IMR-90 (cell line): ENCODE measurements at regions not wholly inside any gene's neighbourhood (a gene's known extent, or its start where the extent isn't known, plus 50 kb on each side); places are given as distances from the start of the nearest gene placed in this dataset.

ENCODE experiments used
- ATAC-seq: fragments of 200-7000 bp; cut with Tn5 transposase; 2 replicates; pipeline ENCODE4 v1.9.1; 2020; ENCODE audit warnings: low read depth, mild to moderate bottlenecking, moderate library complexity
- BruUV-seq: library from RNA; stranded (reverse); fragments of 400-500 nt; replicated peaks from 2 replicates; lab custom pipeline; 2021; lab: Mats Ljungman, UMichigan
- CTCF ChIA-PET: fragments of 300-600 bp; formaldehyde crosslinking; extraction: SDS; loops from one replicate; lab custom pipeline; 2021; ENCODE audit warnings: antibody characterized with exemption; lab: Yijun Ruan, JAX
- POLR2A ChIA-PET: fragments of 300-600 bp; sonication (Branson Sonifier 250); formaldehyde crosslinking; loops from one replicate; lab custom pipeline; 2022; ENCODE audit warnings: antibody characterized with exemption; ENCODE audit not compliant: unreplicated experiment; lab: Charles Lee
- DNase-seq: peaks from one replicate; pipeline ENCODE4 v3.0.0; 2013
- H2AFZ ChIP-seq: replicated peaks from 2 replicates; pipeline ENCODE3; 2013; ENCODE audit warnings: low read length, mild to moderate bottlenecking; ENCODE audit not compliant: poor library complexity
- H2AK5ac ChIP-seq: 2 replicates; pipeline ENCODE4 v1.6.1; 2013; ENCODE audit warnings: low read depth, low read length, inconsistent platforms
- H2AK9ac ChIP-seq: replicated peaks from 2 replicates; pipeline ENCODE3; 2013; ENCODE audit warnings: mild to moderate bottlenecking, low read depth, low read length, moderate library complexity; ENCODE audit not compliant: poor library complexity
- H2BK120ac ChIP-seq: 2 replicates; pipeline ENCODE4 v1.6.1; 2013; ENCODE audit warnings: low read depth, low read length, inconsistent platforms
- H2BK15ac ChIP-seq: 3 replicates; pipeline ENCODE4 v1.6.1; 2013; ENCODE audit warnings: low read depth, low read length, inconsistent platforms
- H2BK20ac ChIP-seq: 2 replicates; pipeline ENCODE4 v1.6.1; 2013; ENCODE audit warnings: low read depth, mild to moderate bottlenecking, inconsistent platforms, low read length, moderate library complexity
- H2BK5ac ChIP-seq: 2 replicates; pipeline ENCODE4 v1.6.1; 2013; ENCODE audit warnings: mild to moderate bottlenecking, low read depth, low read length, inconsistent platforms; ENCODE audit not compliant: poor library complexity, severe bottlenecking
- H3K14ac ChIP-seq: replicated peaks from 2 replicates; pipeline ENCODE4 v1.6.1; 2013; ENCODE audit warnings: low read depth, low read length, inconsistent platforms
- H3K18ac ChIP-seq: 2 replicates; pipeline ENCODE4 v1.6.1; 2013; ENCODE audit warnings: low read depth, low read length, control low read depth
- H3K23ac ChIP-seq: 2 replicates; pipeline ENCODE4 v1.6.1; 2013; ENCODE audit warnings: low read depth, low read length, inconsistent platforms
- H3K27ac ChIP-seq: 2 replicates; pipeline ENCODE4 v1.5.1; 2013; ENCODE audit warnings: mild to moderate bottlenecking, control low read depth, low read length; ENCODE audit not compliant: insufficient read depth
- H3K27me3 ChIP-seq: 2 replicates; pipeline ENCODE4 v1.6.1; 2013; ENCODE audit warnings: low read length; ENCODE audit not compliant: control insufficient read depth, insufficient read depth
- H3K36me3 ChIP-seq: 2 replicates; pipeline ENCODE4 v1.6.1; 2013; ENCODE audit warnings: low read length, mixed read lengths; ENCODE audit not compliant: control insufficient read depth, insufficient read depth
- H3K4ac ChIP-seq: 2 replicates; pipeline ENCODE4 v1.6.1; 2013; ENCODE audit warnings: low read depth, low read length, inconsistent platforms
- H3K4me1 ChIP-seq: 2 replicates; pipeline ENCODE4 v1.6.1; 2013; ENCODE audit warnings: low read length, mixed read lengths; ENCODE audit not compliant: control insufficient read depth, insufficient read depth
- H3K4me2 ChIP-seq: 2 replicates; pipeline ENCODE4 v1.6.1; 2013; ENCODE audit warnings: low read depth, mild to moderate bottlenecking, control low read depth, low read length, moderate library complexity
- H3K4me3 ChIP-seq: 2 replicates; pipeline ENCODE4 v1.5.1; 2013; ENCODE audit warnings: low read depth, mild to moderate bottlenecking, control low read depth, low read length, moderate library complexity; ENCODE audit not compliant: insufficient read depth
- H3K56ac ChIP-seq: 2 replicates; pipeline ENCODE4 v1.6.1; 2013; ENCODE audit warnings: low read length, inconsistent platforms; ENCODE audit not compliant: insufficient read depth; ENCODE audit errors: extremely low read depth
- H3K79me1 ChIP-seq, 2 experiments: 2 replicates each; pipeline ENCODE4 v1.6.1; 2013; ENCODE audit warnings: low read length in 2 of 2, inconsistent platforms in 1 of 2, low read depth in 1 of 2
- H3K9ac ChIP-seq: 2 replicates; pipeline ENCODE4 v1.6.1; 2013; ENCODE audit warnings: low read depth, low read length, control low read depth
- H3K9me1 ChIP-seq: 2 replicates; pipeline ENCODE4 v1.6.1; 2013; ENCODE audit warnings: low read length, inconsistent platforms; ENCODE audit not compliant: insufficient read depth
- H3K9me3 ChIP-seq: 2 replicates; pipeline ENCODE4 v1.6.1; 2013; ENCODE audit warnings: low read length; ENCODE audit not compliant: control insufficient read depth, insufficient read depth
- H4K20me1 ChIP-seq: 2 replicates; pipeline ENCODE4 v1.6.1; 2013; ENCODE audit warnings: low read length, inconsistent platforms; ENCODE audit not compliant: insufficient read depth
- H4K5ac ChIP-seq: 2 replicates; pipeline ENCODE4 v1.6.1; 2013; ENCODE audit warnings: mild to moderate bottlenecking, low read depth, low read length, control low read depth
- H4K8ac ChIP-seq, 2 experiments: 2 replicates each; pipeline ENCODE4 v1.6.1; 2013; ENCODE audit warnings: low read depth in 2 of 2, low read length in 2 of 2, control low read depth in 1 of 2, inconsistent platforms in 1 of 2
- H4K91ac ChIP-seq: 2 replicates; pipeline ENCODE4 v1.6.1; 2013; ENCODE audit warnings: low read depth, low read length, inconsistent platforms; ENCODE audit not compliant: insufficient read depth
- BHLHE40 ChIP-seq: fragments of 150-350 bp; IDR thresholded peaks from 2 replicates; pipeline ENCODE4 v1.6.1; 2016; ENCODE audit warnings: mild to moderate bottlenecking, low read depth, low read length
- CEBPB ChIP-seq: IDR thresholded peaks from 2 replicates; pipeline ENCODE4 v1.6.1; 2012; ENCODE audit warnings: low read depth, low read length, improper control_type of control experiment
- CHD1 ChIP-seq: IDR thresholded peaks from 2 replicates; pipeline ENCODE4 v1.6.1; 2012; ENCODE audit warnings: low read depth, low read length, improper control_type of control experiment
- CTCF ChIP-seq: conservative IDR thresholded peaks from 2 replicates; pipeline ENCODE4 v1.5.1; 2012; ENCODE audit warnings: mild to moderate bottlenecking, low read depth, low read length, improper control_type of control experiment
- ELK1 ChIP-seq: fragments of 150-350 bp; IDR thresholded peaks from 2 replicates; pipeline ENCODE4 v1.6.1; 2016; ENCODE audit warnings: low read depth, mild to moderate bottlenecking, low read length, moderate library complexity, borderline replicate concordance
- FOS ChIP-seq: fragments of 150-350 bp; IDR thresholded peaks from 2 replicates; pipeline ENCODE4 v1.6.1; 2016; ENCODE audit warnings: low read depth, low read length
- MAFK ChIP-seq: IDR thresholded peaks from 2 replicates; pipeline ENCODE4 v1.6.1; 2012; ENCODE audit warnings: low read depth, low read length, improper control_type of control experiment
- MAZ ChIP-seq: IDR thresholded peaks from 2 replicates; pipeline ENCODE4 v1.6.1; 2012; ENCODE audit warnings: low read depth, mild to moderate bottlenecking, low read length, improper control_type of control experiment, moderate library complexity, borderline replicate concordance
- MXI1 ChIP-seq: IDR thresholded peaks from 2 replicates; pipeline ENCODE4 v1.6.1; 2012; ENCODE audit warnings: low read depth, mild to moderate bottlenecking, low read length, moderate library complexity, borderline replicate concordance
- NFE2L2 ChIP-seq: fragments of 150-350 bp; IDR thresholded peaks from 2 replicates; pipeline ENCODE4 v1.6.1; 2016; ENCODE audit warnings: low read depth, mild to moderate bottlenecking, low read length
- POLR2A ChIP-seq: IDR thresholded peaks from 2 replicates; pipeline ENCODE4 v1.6.1; 2012; ENCODE audit warnings: mild to moderate bottlenecking, low read depth, low read length
- RAD21 ChIP-seq: IDR thresholded peaks from 2 replicates; pipeline ENCODE4 v1.6.1; 2012; ENCODE audit warnings: low read length, improper control_type of control experiment
- RCOR1 ChIP-seq: IDR thresholded peaks from 2 replicates; pipeline ENCODE4 v1.6.1; 2012; ENCODE audit warnings: mild to moderate bottlenecking, low read length, improper control_type of control experiment; ENCODE audit not compliant: insufficient replicate concordance
- RFX5 ChIP-seq: IDR thresholded peaks from 2 replicates; pipeline ENCODE4 v1.8.0; 2012; ENCODE audit warnings: low read depth, mild to moderate bottlenecking, low read length, moderate library complexity
- SMC3 ChIP-seq: fragments of 150-350 bp; IDR thresholded peaks from 2 replicates; pipeline ENCODE4 v1.6.1; 2016; ENCODE audit warnings: low read depth, mild to moderate bottlenecking, antibody characterized with exemption, low read length, moderate library complexity
- USF2 ChIP-seq: fragments of 150-350 bp; IDR thresholded peaks from 2 replicates; pipeline ENCODE4 v1.6.1; 2017; ENCODE audit warnings: mild to moderate bottlenecking, antibody characterized with exemption, low read length, low read depth
- WGBS, 2 experiments: methylation state at CpG; one replicate each; pipeline versions ENCODE4 v1.1.5 to v1.1.7; 2013; ENCODE audit warnings: missing lambda C conversion rate in 2 of 2; ENCODE audit not compliant: insufficient read length in 1 of 2; ENCODE audit errors: extremely low coverage in 2 of 2; 5-methylcytosine and 5-hydroxymethylcytosine counted together
- dilution Hi-C: fragments of 300-500 bp; cut with HindIII; formaldehyde crosslinking; loops from one replicate; pipeline ENCODE4 v1.14.3; 2018; ENCODE audit warnings: low sequenced_read_pairs; ENCODE audit not compliant: unreplicated experiment
- in situ Hi-C: fragments of 300-500 bp; cut with MboI; formaldehyde crosslinking; loops from 3 replicates; pipeline ENCODE4 v1.14.3; 2019; ENCODE audit warnings: low sequenced_read_pairs, inconsistent platforms, mixed read lengths
- intact Hi-C: fragments of 100-400 bp; cut with micrococcal nuclease; formaldehyde crosslinking; loops from 2 replicates; pipeline ENCODE4 v1.10.0; 2022

- no peak overlapping the region for H2AK9ac ChIP-seq
- DNase-seq (no peak), ATAC-seq (no peak)
- H4K8ac ChIP-seq = no peak overlapping the region
- H3K27me3 ChIP-seq = no peaks in the 10 kb centered on the region
- H2BK5ac ChIP-seq = no peak overlapping the region
- no peak overlapping the region for H2AFZ ChIP-seq
- H3K4me1 ChIP-seq = no peaks in the 10 kb centered on the region
- H3K9ac ChIP-seq = no peak overlapping the region
- no peak for TF ChIP-seq USF2
- no peak for TF ChIP-seq RAD21
- TF ChIP-seq BHLHE40 = no peak
- no peak for TF ChIP-seq CTCF
- TF ChIP-seq MAZ = no peak
- no peak for TF ChIP-seq FOS
- TF ChIP-seq POLR2A = no peak
- TF ChIP-seq SMC3 = no peak
- TF ChIP-seq CHD1 = no peak
- TF ChIP-seq NFE2L2 = no peak
- TF ChIP-seq ELK1 = no peak
- no peak for TF ChIP-seq MAFK
- TF ChIP-seq RCOR1 = no peak
- no peak for TF ChIP-seq MXI1
- no peak for TF ChIP-seq CEBPB
- TF ChIP-seq RFX5 = no peak
- no peak overlapping the region for H3K56ac ChIP-seq
- H3K36me3 ChIP-seq = no peaks in the 10 kb centered on the region
- ChIA-PET CTCF (no interaction called here), POLR2A (no interaction called here)
- H3K14ac ChIP-seq = no peak overlapping the region
- no peak overlapping the region for H3K4ac ChIP-seq
- H4K20me1 ChIP-seq = no peaks in the 10 kb centered on the region
- no peak overlapping the region for H2BK120ac ChIP-seq
- dilution Hi-C loops = no loop called here
- no peak overlapping the region for H3K4me3 ChIP-seq
- H3K27ac ChIP-seq = no peak overlapping the region
- H3K79me1 ChIP-seq = no peaks in the 10 kb centered on the region
- no peak overlapping the region for H4K91ac ChIP-seq
- no peak overlapping the region for H3K18ac ChIP-seq
- no TSS peak for BruUV-seq
- H3K23ac ChIP-seq = no peak overlapping the region
- H2BK15ac ChIP-seq = no peak overlapping the region
- in situ Hi-C loops = no loop called here
- no peak overlapping the region for H4K5ac ChIP-seq
- H3K4me2 ChIP-seq = no peak overlapping the region
- no peak overlapping the region for H2BK20ac ChIP-seq
- WGBS, 2 experiments = no CpG with 5 or more reads among the region's 1 CpG
- no peaks in the 10 kb centered on the region for H3K9me1 ChIP-seq
- no peak overlapping the region for H2AK5ac ChIP-seq
- H3K9me3 ChIP-seq = no peaks in the 10 kb centered on the region
- intact Hi-C loops = no loop called here
These were observed 343.0 kb downstream of the AMY1C start for GRCh38 chr1:104092698-104093097.
